Liver (tissue), 8 donors: ENCODE measurements at regions not wholly inside any gene's neighbourhood (a gene's known extent, or its start where the extent isn't known, plus 50 kb on each side); places are given as distances from the start of the nearest gene placed in this dataset.

Source experiments
- DNase-seq: peaks from one replicate; pipeline ENCODE4 v3.0.0-alpha.2; 2017; ENCODE audit warnings: low spot score
- H3K27ac ChIP-seq, 2 donors: one replicate each; pipeline ENCODE4 v1.7.0; 2013; ENCODE audit warnings: inconsistent platforms in 2 of 2, low read length in 2 of 2, control low read depth in 1 of 2, low read depth in 1 of 2, mild to moderate bottlenecking in 1 of 2
- H3K27me3 ChIP-seq, 4 donors: one replicate each; pipeline versions ENCODE4 v1.6.1 to v1.7.0; 2013; ENCODE audit warnings: low read length in 3 of 4, inconsistent platforms in 1 of 4, mild to moderate bottlenecking in 1 of 4, moderate library complexity in 1 of 4; ENCODE audit not compliant: control insufficient read depth in 4 of 4, insufficient read depth in 4 of 4
- H3K36me3 ChIP-seq, 4 donors: one replicate each; pipeline versions ENCODE4 v1.6.1 to v1.7.0; 2013; ENCODE audit warnings: low read length in 3 of 4, mild to moderate bottlenecking in 3 of 4, low read depth in 1 of 4, moderate library complexity in 1 of 4; ENCODE audit not compliant: control insufficient read depth in 4 of 4, insufficient read depth in 3 of 4
- H3K4me1 ChIP-seq, 4 donors: one replicate each; pipeline versions ENCODE4 v1.6.1 to v1.7.0; 2013; ENCODE audit warnings: low read length in 3 of 4, mild to moderate bottlenecking in 3 of 4, moderate library complexity in 1 of 4; ENCODE audit not compliant: control insufficient read depth in 4 of 4, insufficient read depth in 4 of 4
- H3K4me3 ChIP-seq, 3 donors: one replicate each; pipeline versions ENCODE4 v1.6.1 to v1.7.0; 2013; ENCODE audit warnings: low read length in 3 of 3, control low read depth in 1 of 3, low read depth in 1 of 3, mild to moderate bottlenecking in 1 of 3
- H3K9ac ChIP-seq, 2 donors: one replicate each; pipeline ENCODE4 v1.7.0; 2013; ENCODE audit warnings: low read length in 2 of 2, mild to moderate bottlenecking in 2 of 2, moderate library complexity in 2 of 2, control low read depth in 1 of 2, low read depth in 1 of 2
- H3K9me3 ChIP-seq, 4 donors: one replicate each; pipeline versions ENCODE4 v1.6.1 to v1.7.0; 2013; ENCODE audit warnings: low read length in 3 of 4; ENCODE audit not compliant: control insufficient read depth in 4 of 4
- ATF3 ChIP-seq: IDR thresholded peaks from 2 replicates; pipeline ENCODE4 v1.6.1; 2016; ENCODE audit warnings: antibody characterized with exemption
- CTCF ChIP-seq: fragments of 150-350 bp; IDR thresholded peaks from 2 replicates; pipeline ENCODE4 v1.5.1; 2017; ENCODE audit warnings: improper control_type of control experiment, low read depth, low read length; ENCODE audit not compliant: missing input control
- EGR1 ChIP-seq, 2 donors: IDR thresholded peaks; 2 replicates each; pipeline ENCODE4 v1.6.1; 2016 to 2018; ENCODE audit warnings: antibody characterized with exemption in 2 of 2, low read depth in 2 of 2
- FOXA1 ChIP-seq: IDR thresholded peaks from 2 replicates; pipeline ENCODE4 v1.6.1; 2016; ENCODE audit warnings: antibody characterized with exemption
- FOXA2 ChIP-seq: IDR thresholded peaks from 2 replicates; pipeline ENCODE4 v1.6.1; 2016; ENCODE audit warnings: antibody characterized with exemption
- GABPA ChIP-seq, 2 donors: IDR thresholded peaks in 1 of 2; conservative IDR thresholded peaks in 1 of 2; 2 replicates each; pipeline ENCODE4 v1.6.1; 2016; ENCODE audit warnings: antibody characterized with exemption in 2 of 2, mild to moderate bottlenecking in 1 of 2, moderate library complexity in 1 of 2
- HNF4A ChIP-seq, 2 donors: conservative IDR thresholded peaks; 2 replicates each; pipeline ENCODE4 v1.6.1; 2016; ENCODE audit warnings: antibody characterized with exemption in 2 of 2, mild to moderate bottlenecking in 2 of 2
- HNF4G ChIP-seq: IDR thresholded peaks from 2 replicates; pipeline ENCODE4 v1.6.1; 2016; ENCODE audit warnings: antibody characterized with exemption
- JUND ChIP-seq, 2 donors: IDR thresholded peaks; 2 replicates each; pipeline ENCODE4 v1.6.1; 2016; ENCODE audit warnings: antibody characterized with exemption in 2 of 2
- NR2F2 ChIP-seq: IDR thresholded peaks from 2 replicates; pipeline ENCODE4 v1.6.1; 2016; ENCODE audit warnings: antibody characterized with exemption
- RAD21 ChIP-seq, 2 donors: IDR thresholded peaks; 2 replicates each; pipeline ENCODE4 v1.6.1; 2016; ENCODE audit warnings: antibody characterized with exemption in 2 of 2, mild to moderate bottlenecking in 2 of 2
- REST ChIP-seq: IDR thresholded peaks from 2 replicates; pipeline ENCODE4 v1.6.1; 2016; ENCODE audit warnings: antibody characterized with exemption, mild to moderate bottlenecking
- RXRA ChIP-seq, 2 donors: IDR thresholded peaks; 2 replicates each; pipeline ENCODE4 v1.6.1; 2017 to 2018; ENCODE audit warnings: antibody characterized with exemption in 2 of 2, mild to moderate bottlenecking in 1 of 2
- SP1 ChIP-seq: IDR thresholded peaks from 2 replicates; pipeline ENCODE4 v1.6.1; 2018; ENCODE audit warnings: antibody characterized with exemption, mild to moderate bottlenecking
- TAF1 ChIP-seq: conservative IDR thresholded peaks from 2 replicates; pipeline ENCODE4 v1.6.1; 2016; ENCODE audit warnings: antibody characterized with exemption, mild to moderate bottlenecking
- YY1 ChIP-seq: IDR thresholded peaks from 2 replicates; pipeline ENCODE4 v1.6.1; 2016; ENCODE audit warnings: antibody characterized with exemption, mild to moderate bottlenecking
- WGBS: extraction: QIAGEN DNeasy Blood & Tissue Kit; methylation state at CpG from one replicate; pipeline ENCODE4 v1.1.7; 2013; 5-methylcytosine and 5-hydroxymethylcytosine counted together
- TF ChIP-seq, protein P1 (sequence below): IDR thresholded peaks from 2 replicates; pipeline ENCODE4 v1.6.1; 2016; ENCODE audit warnings: antibody characterized with exemption
- TF ChIP-seq, protein P2 (sequence below): IDR thresholded peaks from 2 replicates; pipeline ENCODE4 v1.6.1; 2016; ENCODE audit warnings: antibody characterized with exemption
- donor health status: healthy.
- donor health status: healthy.
- donor health status: healthy.
- donor health status: healthy.
- donor health status: healthy.

DNA sequence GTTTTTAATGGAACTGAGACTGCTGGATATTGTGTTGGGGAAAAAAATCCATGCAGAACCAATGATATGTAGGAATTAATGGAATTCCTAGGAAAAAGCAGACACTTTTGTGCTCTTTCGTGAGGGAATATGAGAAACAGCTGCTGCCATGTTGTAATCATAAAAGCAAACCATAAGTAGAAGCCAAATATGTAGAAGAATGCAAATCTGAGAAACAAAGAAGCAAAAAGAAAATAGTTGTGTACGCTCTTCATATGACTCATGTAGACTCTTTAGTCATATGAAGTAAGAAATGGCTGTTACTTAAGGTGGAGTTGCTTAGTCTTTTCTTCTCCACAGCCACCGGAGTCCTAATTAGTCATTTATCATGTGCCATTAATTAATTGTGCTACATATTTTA, 298.6 kb upstream of the ZNF717 start (continued):
- TF ChIP-seq CTCF (no peak), ATF3 (no peak), YY1 (no peak), FOXA2 (no peak), EGR1 (IDR thresholded peaks at IDR 0.05; ENCODE audit: low read depth in 2 of 2) (no peak), RAD21 (IDR thresholded peaks at IDR 0.05) (no peak), RXRA (IDR thresholded peaks at IDR 0.05) (no peak)

DNA sequence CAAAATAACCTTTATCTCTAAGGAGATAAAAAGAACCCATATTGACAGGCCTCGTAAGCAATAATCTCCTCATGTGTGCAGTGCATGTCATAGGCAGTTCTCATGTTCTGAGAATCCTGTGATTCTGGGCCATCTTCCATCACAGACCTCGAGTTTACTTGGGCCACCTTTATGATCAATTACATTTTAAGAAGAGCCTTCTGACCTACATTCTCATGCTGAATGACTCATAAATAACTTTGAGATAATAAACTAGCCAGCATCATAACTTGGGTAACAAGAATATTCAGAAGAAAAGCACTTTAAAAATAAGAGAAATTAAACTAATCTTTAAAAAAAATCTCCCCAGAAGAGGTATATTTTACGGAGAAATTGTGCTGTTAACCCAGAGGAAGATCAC, 310.7 kb upstream of the ZNF717 start:
- Histone ChIP-seq H3K9me3 (no peaks in the 10 kb centered on the region), H3K36me3 (no peaks in the 10 kb centered on the region), H3K9ac (no peak overlapping the region), H3K4me3 (no peak overlapping the region), H3K27me3 (no peaks in the 10 kb centered on the region), H3K27ac (no peak overlapping the region), H3K4me1 (no peaks in the 10 kb centered on the region)
- TF ChIP-seq TAF1 (no peak), RAD21 (IDR thresholded peaks at IDR 0.05) (no peak), REST (no peak), FOXA2 (no peak), EGR1 (IDR thresholded peaks at IDR 0.05; ENCODE audit: low read depth in 2 of 2) (no peak), ATF3 (no peak), HNF4G (no peak), YY1 (no peak), HNF4A (conservative IDR thresholded peaks at IDR 0.05) (no peak), NR2F2 (no peak), RXRA (IDR thresholded peaks at IDR 0.05) (no peak), SP1 (no peak), FOXA1 (no peak), CTCF (no peak), JUND (IDR thresholded peaks at IDR 0.05) (no peak), GABPA (IDR thresholded peaks at IDR 0.05 in 1 of 2, conservative IDR thresholded peaks at IDR 0.05 in 1 of 2) (no peak)
- TF ChIP-seq, protein P1, sequence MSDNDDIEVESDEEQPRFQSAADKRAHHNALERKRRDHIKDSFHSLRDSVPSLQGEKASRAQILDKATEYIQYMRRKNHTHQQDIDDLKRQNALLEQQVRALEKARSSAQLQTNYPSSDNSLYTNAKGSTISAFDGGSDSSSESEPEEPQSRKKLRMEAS: no peak
- TF ChIP-seq, protein P2, sequence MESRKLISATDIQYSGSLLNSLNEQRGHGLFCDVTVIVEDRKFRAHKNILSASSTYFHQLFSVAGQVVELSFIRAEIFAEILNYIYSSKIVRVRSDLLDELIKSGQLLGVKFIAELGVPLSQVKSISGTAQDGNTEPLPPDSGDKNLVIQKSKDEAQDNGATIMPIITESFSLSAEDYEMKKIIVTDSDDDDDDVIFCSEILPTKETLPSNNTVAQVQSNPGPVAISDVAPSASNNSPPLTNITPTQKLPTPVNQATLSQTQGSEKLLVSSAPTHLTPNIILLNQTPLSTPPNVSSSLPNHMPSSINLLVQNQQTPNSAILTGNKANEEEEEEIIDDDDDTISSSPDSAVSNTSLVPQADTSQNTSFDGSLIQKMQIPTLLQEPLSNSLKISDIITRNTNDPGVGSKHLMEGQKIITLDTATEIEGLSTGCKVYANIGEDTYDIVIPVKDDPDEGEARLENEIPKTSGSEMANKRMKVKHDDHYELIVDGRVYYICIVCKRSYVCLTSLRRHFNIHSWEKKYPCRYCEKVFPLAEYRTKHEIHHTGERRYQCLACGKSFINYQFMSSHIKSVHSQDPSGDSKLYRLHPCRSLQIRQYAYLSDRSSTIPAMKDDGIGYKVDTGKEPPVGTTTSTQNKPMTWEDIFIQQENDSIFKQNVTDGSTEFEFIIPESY: no peak
- DNase-seq: no peak
- WGBS: 56% methylated on average over 3 of the region's 3 CpGs
